ENCODE measurements at regions not wholly inside any gene's neighbourhood (a gene's known extent, or its start where the extent isn't known, plus 50 kb on each side); places are given as distances from the start of the nearest gene placed in this dataset.

GRCh38 chr10:32109603-32110002 lies 53.4 kb upstream of the KIF5B start:
- H3K9me3 Mint-ChIP-seq, result no peaks in the 10 kb centered on the region

More at GRCh38 chr10:32109603-32110002, 53.4 kb upstream of the KIF5B start:
- Mint-ChIP-seq H3K27me3 (no peaks in the 10 kb centered on the region), H3K36me3 (ENCODE audit: low read depth) (no peaks in the 10 kb centered on the region), H3K27ac (no peak overlapping the region), H3K4me1 (ENCODE audit: low read depth) (no peaks in the 10 kb centered on the region), H3K4me3 (no peak overlapping the region)
- DNase-seq, result no peak
